HG02642 (cell line): ENCODE measurements at regions not wholly inside any gene's neighbourhood (a gene's known extent, or its start where the extent isn't known, plus 50 kb on each side); places are given as distances from the start of the nearest gene placed in this dataset.

ENCODE experiments used
- ATAC-seq: cut with Tn5 transposase; IDR thresholded peaks from one replicate; pipeline ENCODE4 v1.9.1; 2021; ENCODE audit warnings: mild to moderate bottlenecking; ENCODE audit not compliant: unreplicated experiment, poor library complexity

DNA sequence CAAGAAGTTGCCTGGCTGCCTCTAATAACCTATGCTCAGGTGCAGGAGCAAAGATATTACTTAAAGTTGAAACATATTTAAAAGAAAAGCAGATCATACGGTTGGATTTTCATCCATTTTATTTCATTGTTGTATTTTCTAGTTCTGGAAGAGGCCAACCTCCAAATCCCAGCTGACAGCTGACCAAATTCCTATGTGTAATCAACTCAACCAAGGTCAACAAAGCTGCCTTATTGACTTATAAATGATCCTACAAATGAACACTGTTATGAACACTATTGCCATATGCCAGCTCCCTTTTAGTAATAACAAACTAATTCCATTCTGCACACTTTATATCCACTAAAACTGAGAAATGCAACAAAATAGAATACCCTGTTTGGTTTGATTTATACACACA, 1537.4 kb downstream of the SLITRK1 start:
- ATAC-seq, result no peak

DNA sequence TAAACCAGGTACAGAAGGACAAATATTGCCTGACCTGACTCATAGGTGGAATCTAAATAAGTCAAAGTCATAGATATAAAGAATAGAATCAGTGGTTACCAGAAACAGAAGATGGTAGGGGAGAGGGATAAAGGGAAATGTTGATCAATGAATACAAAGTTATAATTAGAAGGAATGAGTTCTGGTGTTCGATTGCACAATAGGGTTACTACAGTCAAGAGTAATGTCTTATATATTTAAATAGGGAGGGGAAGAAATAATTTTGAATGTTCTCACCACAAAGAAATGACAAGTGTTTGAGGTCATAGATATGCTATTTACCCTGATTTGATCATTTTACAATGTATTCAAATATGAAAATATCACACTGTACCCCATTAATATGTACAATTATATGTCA, 1541.2 kb downstream of the SLITRK1 start:
- no peak for ATAC-seq

DNA sequence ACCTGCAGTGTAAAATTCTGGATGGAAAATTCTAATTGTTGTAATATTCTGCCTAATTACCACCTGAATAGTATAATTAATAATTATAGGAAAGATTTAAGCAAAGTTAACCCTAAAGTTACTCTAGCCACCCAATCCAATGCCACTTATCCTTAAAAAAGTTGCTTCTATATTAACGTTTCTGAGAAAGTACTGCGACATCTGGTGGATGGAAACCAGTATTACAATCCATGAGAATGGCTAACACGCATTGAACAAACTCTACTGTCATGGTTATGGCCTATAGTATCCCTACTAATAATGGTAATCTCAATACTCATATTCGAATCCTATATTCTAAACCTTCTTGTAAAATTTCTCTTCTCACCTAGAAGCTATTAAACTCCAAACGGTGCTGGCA, 1551.8 kb downstream of the SLITRK1 start:
- no peak for ATAC-seq

DNA sequence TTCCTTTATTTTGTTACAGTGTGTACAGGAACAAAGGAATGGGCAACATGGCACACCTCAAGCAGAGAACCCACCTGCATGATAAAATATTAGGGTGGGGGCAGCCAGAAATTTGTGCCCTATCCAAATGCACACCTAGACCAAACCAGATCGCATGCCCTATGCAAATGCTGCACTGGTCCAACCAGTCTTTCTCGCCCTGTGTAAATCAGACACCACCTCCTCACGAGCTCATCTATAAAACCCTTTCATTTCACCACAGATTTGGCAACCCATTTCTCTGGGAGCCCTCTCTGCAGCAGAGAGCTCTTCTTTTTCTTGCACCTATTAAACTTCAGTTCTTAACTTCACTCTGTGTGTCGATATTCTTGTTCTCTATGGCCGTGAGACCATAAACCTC, 1559.2 kb downstream of the SLITRK1 start:
- no peak for ATAC-seq

DNA sequence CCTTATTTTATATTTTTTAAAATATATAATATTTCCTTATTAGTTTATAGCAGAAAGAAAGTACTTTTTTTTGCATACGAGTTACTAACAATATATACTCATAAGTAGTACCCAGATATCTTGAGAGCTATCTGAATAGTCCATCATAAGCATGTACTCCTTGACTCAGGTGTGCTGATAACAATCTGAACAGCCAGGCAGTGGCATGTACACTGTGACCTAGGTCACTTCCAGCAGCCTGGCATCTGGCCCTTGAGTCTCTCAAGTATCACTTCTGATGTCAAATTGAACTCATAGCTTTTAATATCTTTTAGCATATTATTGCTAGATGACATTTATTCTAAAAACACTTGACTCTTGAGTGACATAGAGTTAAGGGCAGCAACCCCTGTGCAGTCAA, 1576.7 kb downstream of the SLITRK1 start:
- no peak for ATAC-seq

DNA sequence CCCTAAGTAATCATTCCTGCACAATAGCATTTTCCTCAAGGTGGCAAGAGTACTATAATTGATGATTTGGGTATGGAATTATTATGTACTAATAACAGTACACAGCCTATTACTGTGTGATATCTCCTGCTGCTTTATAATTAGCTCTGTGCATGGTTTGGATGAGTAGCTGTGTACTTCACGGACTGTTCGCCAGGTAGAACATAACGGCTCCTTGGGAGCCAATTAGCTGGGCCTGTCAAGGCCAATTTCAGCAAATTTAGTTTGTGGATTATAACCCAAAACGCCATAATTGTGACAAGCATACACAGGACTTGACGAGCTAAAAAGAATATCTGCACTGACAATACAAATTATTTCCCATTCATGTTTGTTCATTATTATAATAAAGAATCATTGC, 1584.2 kb downstream of the SLITRK1 start:
- no peak for ATAC-seq

DNA sequence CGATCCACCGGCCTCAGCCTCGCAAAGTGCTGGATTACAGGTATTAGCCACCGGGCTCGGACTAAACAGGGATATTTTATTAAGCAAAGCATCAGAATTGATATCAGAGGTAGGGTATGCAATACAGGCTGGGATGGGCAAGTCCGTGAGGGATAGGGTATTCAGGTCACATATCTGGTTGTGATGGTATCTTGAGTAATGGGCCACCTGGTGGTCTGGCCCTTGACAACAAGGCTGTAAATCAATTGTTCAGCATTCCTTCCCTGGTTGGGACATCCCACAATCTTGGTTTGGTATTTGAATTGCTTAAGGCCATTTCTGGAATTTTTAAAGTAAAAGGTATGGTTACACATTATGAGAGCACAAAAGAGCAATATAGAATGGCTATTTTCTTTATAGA, 1588.0 kb downstream of the SLITRK1 start:
- ATAC-seq, result no peak

DNA sequence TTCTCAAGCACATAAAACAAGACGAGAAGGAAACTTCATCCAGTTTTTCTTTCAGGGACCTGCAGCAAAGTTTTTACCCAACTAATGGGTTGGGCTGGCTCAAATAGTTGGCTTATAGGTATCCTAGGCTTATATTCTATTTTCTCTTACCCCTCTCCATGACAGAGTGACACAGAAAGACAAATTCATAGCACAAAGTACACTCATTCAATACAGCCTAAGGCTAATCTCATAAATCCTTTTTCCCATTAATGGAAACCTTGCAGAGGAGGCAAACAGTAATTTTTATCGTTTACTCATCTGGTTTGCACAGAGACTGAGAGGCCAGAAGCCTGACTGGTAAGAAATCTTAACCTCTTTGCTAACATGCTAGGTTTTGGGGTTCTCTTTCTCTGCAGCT, 1589.9 kb downstream of the SLITRK1 start:
- no peak for ATAC-seq

DNA sequence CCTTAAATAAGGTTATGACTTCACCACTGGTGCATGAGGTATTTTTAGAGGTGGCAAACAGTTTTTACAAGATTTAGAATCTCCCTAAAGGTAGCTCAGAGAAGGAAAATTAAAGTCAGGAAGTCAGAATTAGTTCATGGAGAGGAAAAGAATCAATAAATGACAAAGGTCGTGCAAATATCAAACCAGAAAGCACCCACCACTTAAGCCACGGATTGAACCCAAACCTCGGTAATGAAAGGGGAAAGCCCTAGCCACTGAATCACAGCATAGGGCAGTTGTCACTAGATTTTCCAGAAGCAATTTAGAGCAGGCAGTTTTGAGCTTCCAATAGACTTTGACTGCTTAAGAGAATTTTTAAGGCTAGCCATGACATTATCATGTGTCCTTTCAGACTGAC, 1590.4 kb downstream of the SLITRK1 start:
- ATAC-seq, result no peak

DNA sequence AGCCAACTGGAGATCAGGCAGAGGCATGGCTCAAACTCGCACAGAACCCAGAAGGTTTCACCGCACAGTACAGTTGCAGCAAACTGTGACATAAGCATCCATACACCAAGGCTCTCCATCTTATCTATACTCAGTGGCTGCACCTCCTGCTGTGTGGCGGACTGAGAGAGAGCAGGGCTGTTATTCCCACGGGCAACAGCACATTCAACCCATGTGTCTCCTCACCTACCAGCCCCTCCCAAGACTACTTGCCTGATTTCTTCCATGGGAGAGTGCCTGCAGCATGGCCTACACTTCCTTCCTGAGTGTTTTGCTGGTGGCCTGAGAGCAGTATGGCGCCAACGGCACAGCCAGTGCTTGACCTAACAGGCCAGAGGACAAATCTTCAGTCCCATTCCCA, 1606.6 kb downstream of the SLITRK1 start:
- no peak for ATAC-seq

DNA sequence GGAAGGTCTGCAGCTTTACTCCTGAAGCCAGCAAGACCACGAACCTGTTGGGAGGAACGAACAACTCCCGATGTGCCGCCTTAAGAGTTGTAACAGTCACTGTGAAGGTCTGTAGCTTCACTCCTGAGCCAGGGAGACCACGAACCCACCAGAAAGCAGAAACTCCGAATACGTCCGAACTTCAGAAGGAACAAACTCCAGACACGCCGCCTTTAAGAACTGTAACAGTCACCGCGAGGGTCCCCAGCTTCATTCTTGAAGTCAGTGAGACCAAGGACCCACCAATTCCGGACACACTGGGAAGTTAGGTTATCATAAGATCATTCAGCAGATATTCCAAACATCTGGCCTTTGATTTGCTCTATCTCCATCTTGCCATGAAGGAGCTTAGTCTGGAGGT, 1623.0 kb downstream of the SLITRK1 start:
- no peak for ATAC-seq

DNA sequence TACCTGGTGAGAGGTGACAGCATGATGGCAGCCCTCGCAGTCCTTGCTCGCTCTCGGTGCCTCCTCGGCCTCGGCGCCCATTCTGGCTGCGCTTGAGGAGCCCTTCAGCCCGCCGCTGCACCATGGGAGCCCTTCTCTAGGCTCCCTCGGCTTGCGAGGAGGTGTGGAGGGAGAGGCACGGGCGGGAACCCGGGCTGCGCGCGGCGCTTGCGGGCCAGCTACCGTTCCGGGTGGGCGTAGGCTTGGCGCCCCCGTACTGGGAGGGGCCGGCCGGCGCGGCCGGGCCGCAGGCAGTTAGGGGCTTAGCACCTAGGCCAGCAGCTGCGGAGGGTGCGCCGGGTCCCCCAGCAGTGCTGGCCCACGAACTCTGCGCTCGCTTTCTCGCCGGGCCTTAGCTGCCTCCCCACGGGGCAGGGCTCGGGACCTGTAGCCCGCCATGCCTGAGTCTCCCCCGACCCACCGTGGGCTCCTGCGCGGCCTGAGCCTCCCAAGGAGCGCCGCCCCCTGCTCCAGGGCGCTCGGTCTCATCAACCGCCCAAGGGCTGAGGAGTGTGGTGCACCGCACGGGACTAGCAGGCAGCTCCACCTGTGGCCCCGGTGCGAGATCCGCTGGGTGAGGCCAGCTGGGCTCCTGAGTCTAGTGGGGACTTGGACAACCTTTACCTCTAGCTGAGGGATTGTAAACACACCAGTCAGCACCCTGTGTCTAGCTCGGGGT, 1624.3 kb downstream of the SLITRK1 start:
- ATAC-seq, result no peak

DNA sequence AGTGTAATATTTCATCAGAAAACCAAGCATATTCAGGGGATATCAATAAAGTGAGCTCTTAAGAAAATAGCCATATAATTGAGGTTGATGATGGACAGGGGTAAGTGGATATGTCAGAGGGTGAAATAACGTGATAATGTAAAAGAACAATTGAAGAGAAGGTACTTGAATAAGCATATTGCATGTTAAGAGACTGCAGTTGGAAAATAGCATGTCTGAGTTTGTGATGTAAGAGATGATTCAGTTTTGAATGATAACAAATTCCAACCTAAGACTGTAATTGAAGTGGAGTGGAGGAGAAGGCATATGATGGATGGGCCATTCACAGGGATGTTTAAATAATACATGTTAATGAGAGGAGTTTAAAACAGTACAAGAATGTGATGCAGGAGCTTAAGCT, 1633.5 kb downstream of the SLITRK1 start:
- ATAC-seq, result no peak

DNA sequence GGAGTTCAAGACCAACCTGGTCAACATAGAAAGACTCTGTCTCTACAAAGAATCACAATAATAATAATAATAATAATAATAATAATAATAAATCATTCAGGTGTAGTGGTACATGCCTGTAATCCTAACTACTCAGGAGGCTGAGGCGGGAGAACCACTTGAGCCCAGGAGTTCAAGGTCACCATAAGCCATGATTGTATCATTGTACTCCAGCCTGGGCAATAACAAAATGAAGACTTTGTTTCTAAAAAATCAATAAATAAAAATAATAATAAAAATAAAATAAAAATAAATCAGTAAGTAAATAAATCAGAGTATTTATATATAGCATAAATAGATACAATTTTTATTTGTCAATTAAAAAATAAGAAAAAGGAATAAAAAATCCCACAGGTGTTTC, 1636.4 kb downstream of the SLITRK1 start:
- no peak for ATAC-seq

DNA sequence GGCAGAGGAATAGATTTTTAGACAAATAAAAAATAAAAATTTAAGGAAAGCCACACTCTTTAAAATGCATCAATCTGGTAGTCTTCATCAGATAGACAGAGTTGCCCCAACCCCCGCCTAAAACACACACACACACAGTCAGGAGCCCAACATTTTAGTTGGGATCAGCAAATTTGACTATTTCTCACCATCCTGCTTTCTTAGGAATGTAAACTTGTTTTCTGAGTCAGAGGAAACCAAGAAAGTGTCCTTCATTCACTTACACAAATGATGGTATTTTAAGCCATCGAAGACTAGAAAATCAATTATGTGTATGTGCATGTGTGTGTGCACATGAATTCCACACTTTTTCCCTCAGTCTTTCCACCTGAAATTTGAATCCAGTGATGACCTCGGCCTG, 1657.5 kb downstream of the SLITRK1 start:
- ATAC-seq, result no peak

DNA sequence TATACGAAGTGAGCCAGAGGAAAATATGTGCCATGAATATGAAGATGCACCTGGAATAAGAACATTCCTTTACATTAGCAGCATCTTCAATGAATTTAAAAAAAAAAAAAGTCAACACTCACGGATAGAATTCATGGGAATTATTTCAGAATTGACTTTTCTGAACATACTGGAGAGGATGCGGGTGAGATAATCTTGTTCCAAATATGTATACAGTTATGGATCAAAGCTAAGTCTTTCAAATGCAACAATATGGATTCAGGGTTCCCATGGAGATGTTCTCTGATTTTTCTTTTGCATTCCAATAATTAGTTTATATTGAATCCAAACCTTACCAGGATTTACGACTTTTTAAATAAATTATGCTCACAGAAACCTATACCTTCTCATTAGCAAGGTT, 1660.7 kb downstream of the SLITRK1 start:
- no peak for ATAC-seq

DNA sequence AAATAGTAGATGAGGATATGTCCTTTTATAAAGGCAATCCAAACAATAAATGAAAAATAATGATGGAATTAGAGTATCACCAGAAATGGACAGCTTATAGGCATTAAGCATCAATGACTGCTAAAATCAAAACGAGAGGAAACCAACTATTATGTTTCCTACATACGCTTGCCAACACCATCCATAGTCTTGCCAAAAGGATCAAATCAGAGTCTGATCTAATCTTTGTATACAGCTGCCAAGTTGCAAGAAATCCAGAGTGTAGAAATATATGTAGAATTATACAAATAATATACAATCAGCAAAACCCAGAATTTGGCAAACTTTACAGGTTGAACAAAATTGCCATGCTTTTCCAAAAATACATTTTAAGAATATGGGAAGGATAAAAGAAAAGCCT, 1661.6 kb downstream of the SLITRK1 start:
- no peak for ATAC-seq

DNA sequence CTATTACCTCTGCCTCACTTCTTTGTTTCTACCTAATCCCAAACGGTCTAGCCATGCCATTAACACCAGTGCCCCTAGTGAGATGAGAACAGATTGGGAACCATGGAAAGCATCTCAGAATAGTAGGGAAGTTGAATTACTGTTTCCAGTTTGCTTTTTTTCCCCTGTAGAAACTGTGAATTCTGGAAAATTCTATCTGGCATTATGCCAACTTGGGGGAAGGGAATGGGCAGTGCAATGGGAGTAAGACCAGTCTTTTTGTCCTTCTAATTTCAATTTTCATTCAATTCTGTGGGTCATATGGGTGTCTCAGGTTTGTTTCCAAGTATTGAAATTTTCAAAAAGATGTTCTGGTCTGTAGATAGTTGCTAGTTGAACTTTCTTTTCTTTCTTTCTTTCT, 1666.1 kb downstream of the SLITRK1 start:
- ATAC-seq, result no peak

DNA sequence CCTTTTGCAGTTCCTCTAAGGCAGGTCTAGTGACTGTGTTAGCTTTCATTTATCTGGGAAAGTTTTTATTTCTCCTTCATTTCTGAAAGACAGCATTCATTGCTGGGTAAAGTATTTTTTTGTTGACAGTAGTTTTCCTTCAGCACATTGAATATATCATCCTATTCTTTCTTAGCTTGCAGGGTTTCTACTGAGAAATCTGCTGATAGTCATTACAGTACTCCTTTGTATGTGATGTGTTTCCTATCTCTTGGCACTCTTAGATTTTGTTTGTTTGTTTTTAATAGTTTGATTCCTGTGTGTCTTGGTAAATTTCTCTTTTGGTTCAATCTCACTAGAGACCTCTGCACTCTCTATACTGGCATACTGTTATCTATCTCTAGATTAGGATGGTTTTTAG, 1667.9 kb downstream of the SLITRK1 start:
- ATAC-seq, result no peak

DNA sequence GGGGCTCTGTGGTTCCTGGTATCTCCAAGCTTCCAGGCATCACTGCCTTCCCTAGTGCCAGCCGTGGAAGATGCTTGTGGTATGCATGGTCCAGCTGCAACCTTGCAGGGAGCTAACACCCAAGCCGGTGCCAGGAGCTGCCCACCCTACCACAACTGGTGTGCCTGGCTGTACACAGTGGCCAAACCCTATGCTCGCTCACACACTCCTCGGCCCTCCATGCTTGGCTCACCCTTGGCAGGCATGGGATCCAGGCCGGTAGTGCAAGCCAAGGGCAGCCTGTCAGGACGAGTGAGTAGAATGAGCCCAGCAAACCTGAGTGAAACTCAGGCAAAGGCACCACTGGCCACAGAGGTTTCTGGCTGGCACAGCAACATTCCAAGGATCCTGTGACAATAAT, 1676.0 kb downstream of the SLITRK1 start:
- no peak for ATAC-seq

DNA sequence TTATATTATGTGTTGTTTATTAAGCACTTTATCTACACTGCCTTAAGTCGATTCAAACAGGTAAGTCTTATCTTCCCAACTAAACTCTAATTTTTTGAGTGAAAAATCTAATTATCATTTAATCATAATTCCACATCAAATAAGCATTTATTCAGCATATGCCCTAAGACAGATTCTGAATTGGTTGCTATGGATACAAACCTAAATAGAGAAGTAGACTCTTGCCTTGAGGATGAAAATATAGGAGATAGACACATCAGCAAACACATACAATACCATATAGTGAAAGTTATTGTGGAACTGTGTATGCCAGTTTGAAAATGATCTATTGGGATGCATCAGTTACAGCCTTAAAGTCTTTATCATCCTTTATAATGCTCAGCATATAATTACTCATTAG, 1679.9 kb downstream of the SLITRK1 start:
- ATAC-seq, result no peak

DNA sequence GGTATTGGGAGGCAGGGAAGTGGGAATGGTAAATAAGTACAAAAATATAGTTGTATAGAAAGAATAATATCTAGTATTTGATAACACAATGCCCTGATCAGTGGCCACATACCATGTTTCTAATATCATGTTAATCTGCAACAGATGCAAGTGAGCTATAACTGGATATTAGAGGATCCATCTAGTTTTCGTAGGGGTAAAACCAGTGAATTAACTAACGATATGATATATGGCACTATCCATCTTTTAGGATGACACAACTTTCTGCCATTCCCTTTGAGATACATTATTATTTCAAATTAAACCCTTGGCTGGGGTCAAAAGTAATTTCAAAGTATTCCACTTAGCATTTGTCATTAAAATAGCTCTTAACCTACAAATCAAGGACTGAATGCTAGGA, 1686.2 kb downstream of the SLITRK1 start:
- no peak for ATAC-seq

DNA sequence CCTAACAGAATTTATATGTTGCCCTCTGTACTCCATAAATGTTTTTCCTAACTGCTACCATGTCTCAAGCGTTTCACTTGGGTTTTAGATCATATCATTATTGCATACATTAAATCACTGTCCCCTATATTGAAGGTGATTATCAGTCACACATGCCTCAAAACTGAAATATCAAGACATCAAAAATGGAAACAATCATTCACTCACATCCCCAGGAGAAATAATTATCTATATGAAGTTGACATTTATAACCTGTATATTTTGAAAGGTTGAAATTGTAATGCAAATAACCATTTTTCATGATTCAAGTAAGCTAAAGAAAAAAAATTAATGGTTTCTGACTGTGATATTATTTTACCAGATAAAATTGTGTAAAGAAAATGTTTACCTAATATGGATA, 1695.0 kb downstream of the SLITRK1 start:
- no peak for ATAC-seq
